ENCODE measurements at regions not wholly inside any gene's neighbourhood (a gene's known extent, or its start where the extent isn't known, plus 50 kb on each side); places are given as distances from the start of the nearest gene placed in this dataset.

DNA sequence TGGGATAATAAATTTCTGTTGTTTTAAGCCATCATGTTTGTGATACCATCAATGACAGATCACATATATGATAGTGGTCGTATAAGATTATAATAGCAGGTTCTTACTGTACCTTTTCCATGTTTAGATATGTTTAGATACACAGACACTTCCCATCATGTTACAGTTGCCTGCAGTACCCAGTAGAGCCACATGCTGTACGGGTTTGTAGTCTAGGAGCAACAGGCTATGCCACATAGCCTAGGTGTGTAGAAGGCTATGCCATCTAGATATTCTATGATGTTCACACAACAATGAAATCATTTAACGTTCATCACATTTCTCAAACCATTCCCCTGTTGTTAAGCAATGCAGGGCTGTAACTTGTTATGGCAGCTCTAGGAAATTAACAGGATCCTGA, 132.9 kb upstream of the SH3BP4 start:
- no peak for DNase-seq (ENCODE audit: low spot score)
- Histone ChIP-seq H3K4me1 (ENCODE audit: control insufficient read depth in 1 of 2, low read depth in 2 of 2) (peaks cover 0 to 6% of the 10 kb centered on the region in 2 donors), H3K4me3 (no peak overlapping the region), H3K36me3 (no peaks in the 10 kb centered on the region), H3K9me3 (no peaks in the 10 kb centered on the region), H3K27ac (no peak overlapping the region), H3K27me3 (replicated peaks; ENCODE audit: insufficient read depth) (no peaks in the 10 kb centered on the region)
- TF ChIP-seq, protein P1, sequence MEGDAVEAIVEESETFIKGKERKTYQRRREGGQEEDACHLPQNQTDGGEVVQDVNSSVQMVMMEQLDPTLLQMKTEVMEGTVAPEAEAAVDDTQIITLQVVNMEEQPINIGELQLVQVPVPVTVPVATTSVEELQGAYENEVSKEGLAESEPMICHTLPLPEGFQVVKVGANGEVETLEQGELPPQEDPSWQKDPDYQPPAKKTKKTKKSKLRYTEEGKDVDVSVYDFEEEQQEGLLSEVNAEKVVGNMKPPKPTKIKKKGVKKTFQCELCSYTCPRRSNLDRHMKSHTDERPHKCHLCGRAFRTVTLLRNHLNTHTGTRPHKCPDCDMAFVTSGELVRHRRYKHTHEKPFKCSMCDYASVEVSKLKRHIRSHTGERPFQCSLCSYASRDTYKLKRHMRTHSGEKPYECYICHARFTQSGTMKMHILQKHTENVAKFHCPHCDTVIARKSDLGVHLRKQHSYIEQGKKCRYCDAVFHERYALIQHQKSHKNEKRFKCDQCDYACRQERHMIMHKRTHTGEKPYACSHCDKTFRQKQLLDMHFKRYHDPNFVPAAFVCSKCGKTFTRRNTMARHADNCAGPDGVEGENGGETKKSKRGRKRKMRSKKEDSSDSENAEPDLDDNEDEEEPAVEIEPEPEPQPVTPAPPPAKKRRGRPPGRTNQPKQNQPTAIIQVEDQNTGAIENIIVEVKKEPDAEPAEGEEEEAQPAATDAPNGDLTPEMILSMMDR (IDR thresholded peaks at IDR 0.05): no peak
- ATAC-seq (ENCODE audit: insufficient number of reproducible peaks, low FRiP score, low read depth): no peak

DNA sequence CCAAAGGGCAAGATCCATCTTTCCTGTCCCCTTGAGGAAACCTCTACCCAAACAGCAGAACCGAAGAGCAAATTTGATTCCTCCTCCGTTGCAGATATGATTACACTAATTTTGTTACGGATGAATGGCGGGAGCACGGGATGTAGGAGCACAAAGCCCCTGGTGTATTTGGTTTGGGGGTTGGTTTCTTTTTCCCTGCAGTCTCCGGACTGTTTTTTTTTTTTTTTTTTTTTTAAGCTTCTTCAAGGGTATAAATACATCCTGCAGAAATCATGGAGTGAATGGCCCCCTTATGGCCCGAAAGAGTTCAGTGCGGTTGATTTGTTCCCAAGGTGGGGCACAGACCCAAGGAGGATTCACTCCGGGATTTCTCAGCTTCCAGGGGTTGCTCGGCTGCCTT, 135.3 kb upstream of the SH3BP4 start:
- H3K27me3 ChIP-seq (replicated peaks; ENCODE audit: insufficient read depth): no peaks in the 10 kb centered on the region
- TF ChIP-seq, protein P1 (IDR thresholded peaks at IDR 0.05): no peak
- no peak for ATAC-seq (ENCODE audit: insufficient number of reproducible peaks, low FRiP score, low read depth)

DNA sequence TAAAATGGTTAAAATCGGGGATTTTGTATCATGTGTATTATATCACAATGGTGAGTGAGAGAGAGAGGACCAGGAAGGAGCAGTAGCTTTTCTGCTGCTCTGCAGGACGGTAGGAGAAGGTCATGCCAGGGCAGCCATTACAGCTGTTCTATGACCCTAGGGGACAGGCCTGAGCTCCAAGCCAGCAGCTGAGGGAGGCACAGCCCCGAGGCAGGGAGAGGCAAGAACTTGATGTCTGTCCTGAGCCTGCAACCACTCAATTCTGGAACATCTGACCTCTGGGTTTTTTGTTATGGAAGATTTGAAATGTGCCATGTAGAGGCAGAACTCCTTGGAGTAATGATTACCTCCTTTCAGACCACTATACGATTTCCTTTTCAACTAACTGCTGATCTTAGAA, 135.8 kb upstream of the SH3BP4 start:
- TF ChIP-seq, protein P1 (IDR thresholded peaks at IDR 0.05): no peak
- Histone ChIP-seq H3K27ac (no peak overlapping the region), H3K9me3 (no peaks in the 10 kb centered on the region), H3K27me3 (replicated peaks; ENCODE audit: insufficient read depth) (no peaks in the 10 kb centered on the region), H3K36me3 (no peaks in the 10 kb centered on the region), H3K4me1 (ENCODE audit: control insufficient read depth in 1 of 2, low read depth in 2 of 2) (no peaks in the 10 kb centered on the region), H3K4me3 (no peak overlapping the region)
- no peak for ATAC-seq (ENCODE audit: insufficient number of reproducible peaks, low FRiP score, low read depth)
- DNase-seq (ENCODE audit: low spot score): no peak

More for the DNA sequence above, 135.3 kb upstream of the SH3BP4 start:
- Histone ChIP-seq H3K4me1 (ENCODE audit: control insufficient read depth in 1 of 2, low read depth in 2 of 2) (no peaks in the 10 kb centered on the region), H3K36me3 (no peaks in the 10 kb centered on the region), H3K4me3 (no peak overlapping the region), H3K27ac (no peak overlapping the region), H3K9me3 (no peaks in the 10 kb centered on the region)
- DNase-seq (ENCODE audit: low spot score): no peak

DNA sequence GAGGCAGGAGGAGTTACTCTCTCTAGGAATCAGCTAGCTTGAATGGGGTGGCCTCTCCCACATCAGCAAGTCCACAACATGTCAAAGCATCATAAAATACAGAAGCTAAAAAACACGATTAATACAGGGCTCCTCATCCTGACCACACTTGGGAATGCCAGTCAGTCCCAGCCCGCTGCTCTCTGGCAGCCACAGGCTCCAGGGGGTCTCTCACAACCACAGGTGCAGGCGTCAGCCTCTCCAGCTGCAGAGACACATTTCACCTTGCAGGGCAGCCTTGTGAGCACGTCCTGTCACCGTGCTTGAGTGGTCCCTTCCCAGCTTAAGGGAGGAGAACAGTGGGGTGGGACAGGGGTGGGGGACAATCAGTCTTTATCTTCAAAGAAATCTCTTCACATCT, 137.4 kb upstream of the SH3BP4 start:
- TF ChIP-seq, protein P1 (IDR thresholded peaks at IDR 0.05): no peak

DNA sequence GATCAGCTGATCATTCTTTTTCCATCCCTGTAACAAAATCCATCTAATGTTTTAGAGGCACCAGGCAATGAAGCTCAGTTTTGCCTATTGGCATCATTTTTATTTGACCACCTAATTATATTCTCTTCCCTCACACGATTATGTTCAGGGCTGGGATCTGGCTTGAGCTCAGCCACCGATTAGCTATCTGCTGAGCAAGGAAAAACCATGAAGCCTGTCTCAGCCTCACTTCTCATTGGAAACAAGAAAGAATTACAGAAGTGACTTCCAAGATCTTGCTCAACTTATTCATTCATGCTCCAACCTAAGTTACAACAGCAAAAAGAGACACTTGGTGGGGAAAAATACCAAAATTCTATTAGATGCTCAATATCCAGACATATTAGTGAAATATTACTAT, 139.0 kb upstream of the SH3BP4 start:
- Histone ChIP-seq H3K36me3 (no peaks in the 10 kb centered on the region), H3K27me3 (replicated peaks; ENCODE audit: insufficient read depth) (no peaks in the 10 kb centered on the region), H3K4me3 (no peak overlapping the region), H3K4me1 (ENCODE audit: control insufficient read depth in 1 of 2, low read depth in 2 of 2) (no peaks in the 10 kb centered on the region), H3K27ac (no peak overlapping the region), H3K9me3 (no peaks in the 10 kb centered on the region)
- DNase-seq (ENCODE audit: low spot score) (no peak), ATAC-seq (ENCODE audit: insufficient number of reproducible peaks, low FRiP score, low read depth) (no peak)
- TF ChIP-seq, protein P1 (IDR thresholded peaks at IDR 0.05): no peak

More for the DNA sequence above, 137.4 kb upstream of the SH3BP4 start:
- DNase-seq (ENCODE audit: low spot score): no peak
- Histone ChIP-seq H3K36me3 (no peaks in the 10 kb centered on the region), H3K4me3 (no peak overlapping the region), H3K27me3 (replicated peaks; ENCODE audit: insufficient read depth) (no peaks in the 10 kb centered on the region), H3K4me1 (ENCODE audit: control insufficient read depth in 1 of 2, low read depth in 2 of 2) (no peaks in the 10 kb centered on the region), H3K9me3 (no peaks in the 10 kb centered on the region), H3K27ac (no peak overlapping the region)
- ATAC-seq (ENCODE audit: insufficient number of reproducible peaks, low FRiP score, low read depth): no peak
